SK-N-MC (cell line): ENCODE measurements at regions not wholly inside any gene's neighbourhood (a gene's known extent, or its start where the extent isn't known, plus 50 kb on each side); places are given as distances from the start of the nearest gene placed in this dataset.

Experiments
- DNase-seq: peaks from one replicate; pipeline ENCODE4 v3.0.0-alpha.2; 2011; ENCODE audit warnings: low read depth, low spot score
- H3K27ac ChIP-seq: fragments of 200-600 bp; sonication (generic); 2 replicates; pipeline ENCODE4 v1.5.1; 2016; ENCODE audit warnings: mixed run types
- H3K36me3 ChIP-seq: fragments of 200-600 bp; sonication (generic); 2 replicates; pipeline ENCODE4 v1.6.1; 2017; ENCODE audit warnings: antibody characterized with exemption, low read length, mixed read lengths; ENCODE audit not compliant: insufficient read depth
- H3K4me3 ChIP-seq: fragments of 200-600 bp; sonication (generic); 2 replicates; pipeline ENCODE4 v1.5.1; 2016
- H3K9ac ChIP-seq: fragments of 200-600 bp; sonication (generic); 2 replicates; pipeline ENCODE4 v1.8.0; 2017; ENCODE audit warnings: mixed run types, mixed read lengths; ENCODE audit not compliant: insufficient read length
- H3K9me3 ChIP-seq: fragments of 200-600 bp; sonication (generic); 2 replicates; pipeline ENCODE4 v1.6.1; 2017; ENCODE audit warnings: low read depth, mild to moderate bottlenecking, antibody characterized with exemption, low read length, moderate library complexity, mixed read lengths
- EZH2 ChIP-seq: fragments of 200-600 bp; sonication (generic); IDR thresholded peaks from one replicate; pipeline ENCODE4 v1.6.1; 2017; ENCODE audit warnings: antibody characterized with exemption
- FOXP2 ChIP-seq: optimal IDR thresholded peaks from 2 replicates; pipeline ENCODE3; 2011; ENCODE audit warnings: mild to moderate bottlenecking, moderate library complexity; ENCODE audit not compliant: insufficient read depth; ENCODE audit errors: extremely low read length, control extremely low read depth
- POLR2AphosphoS5 ChIP-seq: IDR thresholded peaks from 2 replicates; pipeline ENCODE4 v1.6.1; 2012; ENCODE audit warnings: mild to moderate bottlenecking, low read depth, low read length, borderline replicate concordance

- no peak for DNase-seq
- no peak overlapping the region for H3K27ac ChIP-seq
- TF ChIP-seq EZH2: no peak
- no peak for TF ChIP-seq POLR2AphosphoS5
- TF ChIP-seq FOXP2: no peak
- no peak overlapping the region for H3K4me3 ChIP-seq
- no peaks in the 10 kb centered on the region for H3K36me3 ChIP-seq
- no peaks in the 10 kb centered on the region for H3K9me3 ChIP-seq
- H3K9ac ChIP-seq: no peak overlapping the region
Observed at GRCh38 chr2:238654479-238655197, 193.2 kb upstream of the TWIST2 start.

GRCh38 chr2:238655198-238655860 is 192.6 kb upstream of the TWIST2 start:
- DNase-seq: no peak
- Histone ChIP-seq H3K9ac (no peak overlapping the region), H3K36me3 (no peaks in the 10 kb centered on the region), H3K27ac (no peak overlapping the region), H3K4me3 (no peak overlapping the region), H3K9me3 (no peaks in the 10 kb centered on the region)
- TF ChIP-seq POLR2AphosphoS5: no peak
- no peak for TF ChIP-seq FOXP2
- no peak for TF ChIP-seq EZH2

GRCh38 chr2:238655974-238656722 is 191.7 kb upstream of the TWIST2 start:
- H3K9ac ChIP-seq: no peak overlapping the region
- H3K27ac ChIP-seq: no peak overlapping the region
- DNase-seq: no peak

GRCh38 chr2:238657132-238658053 is 190.5 kb upstream of the TWIST2 start:
- Histone ChIP-seq H3K4me3 (no peak overlapping the region), H3K9me3 (no peaks in the 10 kb centered on the region), H3K9ac (no peak overlapping the region), H3K36me3 (no peaks in the 10 kb centered on the region), H3K27ac (no peak overlapping the region)
- DNase-seq: no peak
- TF ChIP-seq POLR2AphosphoS5 (no peak), EZH2 (no peak), FOXP2 (no peak)

More at GRCh38 chr2:238655974-238656722, 191.7 kb upstream of the TWIST2 start:
- TF ChIP-seq POLR2AphosphoS5 (no peak), EZH2 (no peak), FOXP2 (no peak)
- no peak overlapping the region for H3K4me3 ChIP-seq
- no peaks in the 10 kb centered on the region for H3K36me3 ChIP-seq
- H3K9me3 ChIP-seq: no peaks in the 10 kb centered on the region

- Histone ChIP-seq H3K9me3 (no peaks in the 10 kb centered on the region), H3K27ac (no peak overlapping the region), H3K9ac (no peak overlapping the region), H3K36me3 (no peaks in the 10 kb centered on the region), H3K4me3 (no peak overlapping the region)
- no peak for DNase-seq
- TF ChIP-seq EZH2 (no peak), FOXP2 (no peak), POLR2AphosphoS5 (no peak)
Observed at GRCh38 chr2:238658054-238658407, 189.9 kb upstream of the TWIST2 start.

GRCh38 chr2:238658820-238659219 is 189.1 kb upstream of the TWIST2 start:
- H3K4me3 ChIP-seq: no peak overlapping the region
- no peaks in the 10 kb centered on the region for H3K36me3 ChIP-seq

GRCh38 chr2:238659231-238659630 is 188.7 kb upstream of the TWIST2 start:
- Histone ChIP-seq H3K9me3 (no peaks in the 10 kb centered on the region), H3K27ac (no peak overlapping the region), H3K9ac (no peak overlapping the region), H3K4me3 (no peak overlapping the region), H3K36me3 (no peaks in the 10 kb centered on the region)
- TF ChIP-seq FOXP2 (no peak), POLR2AphosphoS5 (no peak), EZH2 (no peak)
- DNase-seq: no peak

More at GRCh38 chr2:238658820-238659219, 189.1 kb upstream of the TWIST2 start:
- Histone ChIP-seq H3K9me3 (no peaks in the 10 kb centered on the region), H3K27ac (no peak overlapping the region), H3K9ac (no peak overlapping the region)
- DNase-seq: no peak
- TF ChIP-seq FOXP2 (no peak), POLR2AphosphoS5 (no peak), EZH2 (no peak)
